Embryonic facial prominence (tissue), 1 donor: ENCODE measurements at regions not wholly inside any gene's neighbourhood (a gene's known extent, or its start where the extent isn't known, plus 50 kb on each side); places are given as distances from the start of the nearest gene placed in this dataset.
"Not testable (repeated sequence)": the region's sequence is repeated elsewhere in the genome, so short reads cannot be mapped to it uniquely, and the experiment has no call there.

Experiments
- DNase-seq: peaks from one replicate; pipeline ENCODE4 v3.0.0-alpha.2; 2016; ENCODE audit errors: extremely low spot score

DNA sequence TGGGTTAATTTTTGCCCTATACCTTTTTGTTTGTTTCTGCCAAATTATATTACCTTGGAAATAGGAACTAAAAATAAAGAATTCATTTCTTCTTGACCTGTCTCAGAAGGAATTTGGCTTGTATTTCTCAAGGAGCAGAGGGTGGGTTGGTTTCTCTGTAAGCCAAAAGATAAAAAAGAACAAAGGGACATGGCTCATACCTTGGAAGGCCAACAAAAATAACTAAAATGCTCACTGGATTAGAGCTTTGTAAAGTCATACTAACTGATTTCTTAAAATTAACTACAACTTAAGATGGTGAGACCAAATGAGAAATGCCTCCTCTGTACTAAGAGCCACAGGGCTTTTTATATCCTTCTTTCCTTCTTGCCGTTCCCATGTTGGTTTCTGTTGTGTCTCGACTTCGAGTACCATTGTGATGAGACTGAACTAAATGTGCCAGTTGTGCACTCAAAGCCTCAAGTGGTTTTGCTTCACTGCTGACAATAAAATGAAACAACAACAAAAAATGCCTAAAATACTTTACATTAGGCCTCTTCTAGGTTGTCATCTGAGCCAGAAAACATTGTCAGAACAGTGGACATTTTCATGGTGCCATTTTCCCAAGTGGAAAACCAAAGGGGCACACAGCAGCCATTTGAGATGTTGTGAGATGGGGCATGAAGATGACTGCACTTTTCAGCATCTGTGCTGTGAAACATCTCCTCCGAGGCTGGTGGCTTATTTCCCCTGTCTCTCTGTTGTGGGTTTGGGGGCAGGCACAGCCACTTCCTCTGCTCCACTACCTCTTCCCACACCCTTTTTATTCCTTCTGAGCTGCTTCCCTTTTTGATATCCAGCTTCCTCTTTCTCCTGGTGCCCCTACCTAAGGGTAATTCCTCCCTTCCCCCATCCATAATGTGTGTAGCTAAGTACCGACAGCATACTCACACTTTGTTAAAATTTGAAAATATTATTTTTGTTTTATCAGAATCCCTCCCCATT, 51.8 kb upstream of the AGR3 start:
- DNase-seq: no peak

- DNase-seq: no peak
Measured at GRCh38 chr7:16934722-16935340, 53.0 kb upstream of the AGR3 start.

GRCh38 chr7:16935341-16935735, 53.6 kb upstream of the AGR3 start:
- no peak for DNase-seq

- DNase-seq: no peak
Measured at GRCh38 chr7:16936626-16937422, 55.0 kb upstream of the AGR3 start.

DNA sequence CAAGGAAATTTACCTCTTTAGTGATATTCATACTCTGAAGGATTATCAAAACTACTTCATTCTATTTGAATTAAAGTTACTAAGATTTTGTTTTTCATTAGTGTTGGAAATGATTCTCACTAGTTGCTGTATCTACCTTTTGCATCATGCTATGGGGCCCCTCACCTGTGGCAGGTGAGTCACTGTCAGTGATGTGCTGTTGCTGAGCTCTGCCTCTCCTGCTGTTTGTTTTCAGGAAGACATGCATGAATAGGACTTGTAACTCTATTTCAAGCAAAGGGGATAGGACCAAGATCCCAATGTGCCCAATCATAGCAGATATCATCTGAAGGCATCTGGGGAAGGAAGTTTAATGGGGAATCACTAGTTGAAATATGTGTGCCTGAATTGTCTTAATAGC, 57.4 kb upstream of the AGR3 start:
- DNase-seq: no peak

DNA sequence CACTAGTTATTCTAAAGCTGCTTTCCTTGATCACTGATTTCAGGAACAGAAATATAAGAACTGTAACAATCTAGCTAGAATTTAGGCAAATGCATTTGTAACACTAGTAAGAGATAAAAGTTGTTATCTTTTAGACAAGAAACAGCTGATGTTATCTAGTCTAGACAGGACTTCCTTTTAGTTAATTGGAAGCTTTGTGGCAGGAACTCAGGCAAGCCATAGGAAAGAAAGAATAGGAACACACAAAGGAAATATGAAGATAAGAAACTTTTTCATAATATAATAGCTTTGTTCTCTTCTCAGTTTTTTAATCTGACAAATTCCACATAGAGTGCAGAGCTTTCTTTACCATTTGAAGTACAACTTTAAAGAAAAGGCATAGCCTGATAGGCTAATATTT, 59.0 kb upstream of the AGR3 start:
- DNase-seq: no peak

DNA sequence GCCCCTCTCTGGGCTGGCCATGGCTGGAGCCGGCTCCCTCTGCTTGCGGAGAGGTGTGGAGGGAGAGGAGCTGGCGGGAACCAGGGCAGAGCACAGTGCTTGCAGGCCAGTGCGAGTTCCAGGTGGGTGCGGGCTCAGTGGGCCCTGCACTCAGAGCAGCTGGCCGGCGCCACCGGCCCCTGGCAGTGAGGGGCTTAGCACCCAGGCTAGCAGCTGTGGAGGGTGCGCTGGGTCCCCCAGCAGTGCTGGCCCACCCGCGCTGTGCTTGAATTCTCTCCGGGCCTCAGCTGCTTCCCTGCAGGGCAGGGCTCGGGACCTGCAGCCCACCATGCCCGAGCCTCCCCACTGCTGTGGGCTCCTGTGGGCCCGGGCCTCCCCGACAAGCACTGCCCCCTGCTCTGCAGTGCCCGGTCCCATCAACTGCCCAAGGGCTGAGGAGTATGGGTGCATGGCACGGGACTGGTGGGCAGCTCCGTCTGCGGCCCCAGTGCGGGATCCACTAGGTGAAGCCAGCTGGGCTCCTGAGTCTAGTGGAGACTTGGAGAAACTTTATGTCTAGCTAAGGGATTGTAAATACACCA, 61.2 kb upstream of the AGR3 start:
- DNase-seq: no peak

- no peak for DNase-seq
Measured at GRCh38 chr7:16944936-16945335, 63.2 kb upstream of the AGR3 start.

DNA sequence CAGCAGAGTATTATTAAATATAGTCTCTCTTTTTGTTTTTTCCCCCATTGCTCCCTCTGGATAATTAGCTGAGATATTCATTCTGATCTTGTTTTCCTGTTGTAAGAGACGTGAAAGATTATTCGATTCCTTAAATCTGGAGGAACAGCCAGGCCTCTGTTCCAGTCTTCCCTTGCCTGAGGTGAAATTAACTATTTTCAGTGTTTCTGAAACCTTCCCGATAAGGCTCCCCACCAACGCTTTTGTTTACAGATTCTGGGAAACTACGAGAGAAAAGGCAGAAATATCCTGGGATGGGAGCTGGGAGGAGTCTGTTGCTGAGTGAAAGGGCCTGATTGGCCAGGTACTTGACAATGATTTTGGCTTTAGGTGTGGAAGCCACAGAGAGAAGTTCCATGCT, 63.6 kb upstream of the AGR3 start:
- no peak for DNase-seq

- DNase-seq: not testable (repeated sequence)
Measured at GRCh38 chr7:16948110-16948509, 66.3 kb upstream of the AGR3 start.

GRCh38 chr7:16951483-16952080, 69.8 kb upstream of the AGR3 start:
- no peak for DNase-seq

- DNase-seq: no peak
Measured at GRCh38 chr7:16954321-16954720, 72.5 kb upstream of the AGR3 start.

DNA sequence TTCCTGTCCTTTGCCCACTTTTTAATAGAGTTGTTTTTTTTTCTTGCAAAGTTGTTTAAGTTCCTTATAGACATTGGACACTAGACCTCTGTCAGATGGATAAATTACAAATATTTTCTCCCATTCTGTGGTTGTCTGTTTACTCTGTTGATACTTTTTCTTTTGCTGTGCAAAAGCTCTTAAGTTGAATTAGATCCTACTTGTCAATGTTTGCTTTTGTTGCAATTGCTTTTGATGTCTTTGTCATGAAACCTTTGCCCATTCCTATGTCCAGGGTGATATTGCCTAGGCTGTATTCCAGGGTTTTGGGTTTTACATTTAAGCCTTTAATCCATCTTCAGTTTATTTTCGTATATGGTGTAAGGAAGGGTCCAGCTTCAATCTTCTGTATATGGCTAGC, 76.9 kb upstream of the AGR3 start:
- DNase-seq: no peak

GRCh38 chr7:16960337-16960965, 78.7 kb upstream of the AGR3 start:
- no peak for DNase-seq

- no peak for DNase-seq
Measured at GRCh38 chr7:16961641-16962040, 79.9 kb upstream of the AGR3 start.

DNA sequence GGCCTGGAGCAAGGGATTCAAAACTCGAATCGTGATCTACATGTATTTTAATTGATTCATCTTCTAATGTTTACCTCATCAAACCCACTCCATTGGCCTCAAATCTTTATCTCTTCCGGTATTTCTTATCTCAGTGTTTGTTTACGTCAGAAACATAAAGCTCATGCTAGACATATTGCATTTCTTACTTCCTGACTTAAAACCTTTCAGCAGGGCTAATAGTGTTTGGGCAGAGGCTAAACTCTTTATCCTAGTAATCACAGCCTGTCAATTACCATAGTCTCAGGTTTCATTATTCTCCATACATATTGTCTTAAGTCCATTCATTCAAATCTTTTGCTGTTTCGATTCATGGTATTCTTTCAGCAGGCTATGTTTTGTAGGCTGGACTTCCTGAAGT, 81.3 kb upstream of the AGR3 start:
- no peak for DNase-seq

DNA sequence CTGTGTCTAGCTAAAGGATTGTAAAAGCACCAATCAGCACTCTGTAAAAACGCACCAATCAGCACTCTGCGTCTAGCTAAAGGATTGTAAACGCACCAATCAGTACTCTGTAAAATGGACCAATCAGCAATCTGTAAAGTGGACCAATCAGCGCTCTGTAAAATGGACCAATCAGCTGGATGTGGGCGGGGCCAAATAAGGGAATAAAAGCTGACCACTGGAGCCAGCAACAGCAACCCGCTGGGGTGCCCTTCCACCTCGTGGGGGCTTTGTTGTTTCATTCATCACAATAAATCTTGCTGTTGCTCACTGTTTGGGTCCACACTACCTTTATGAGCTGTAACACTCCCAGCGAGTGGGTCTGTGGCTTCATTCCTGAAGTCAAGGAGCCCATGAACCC, 83.9 kb upstream of the AGR3 start:
- DNase-seq: not testable (repeated sequence)

DNA sequence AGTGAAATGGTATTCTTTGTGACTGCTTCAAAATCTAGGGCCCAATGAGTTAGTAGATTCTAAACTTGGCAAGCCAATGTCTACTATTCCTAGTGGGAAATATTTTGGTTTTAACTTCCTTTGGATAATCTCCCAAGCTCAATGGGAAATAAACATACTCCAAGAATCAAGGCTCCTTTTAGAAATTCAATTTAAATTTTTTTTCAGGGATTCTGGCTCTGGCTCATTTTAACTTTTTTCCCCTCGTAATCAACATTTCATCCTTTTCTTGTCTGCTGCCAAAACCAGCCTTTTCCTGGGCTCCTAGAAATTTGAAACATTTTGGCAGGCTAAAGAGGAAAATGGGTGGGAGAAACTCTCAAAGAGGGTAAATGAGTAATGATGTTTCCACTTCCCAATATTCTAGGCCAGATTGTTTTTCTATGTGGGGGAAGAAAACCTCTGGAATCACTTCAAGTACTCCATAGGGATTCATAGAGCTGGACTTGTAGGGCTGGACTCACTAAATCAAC, 85.6 kb upstream of the AGR3 start:
- peak; percentile 11 for DNase-seq

GRCh38 chr7:16970732-16971482, 89.1 kb upstream of the AGR3 start:
- DNase-seq: no peak

- no peak for DNase-seq
Measured at GRCh38 chr7:16975712-16976111, 93.9 kb upstream of the AGR3 start.
